ENCODE measurements at regions not wholly inside any gene's neighbourhood (a gene's known extent, or its start where the extent isn't known, plus 50 kb on each side); places are given as distances from the start of the nearest gene placed in this dataset.

DNA sequence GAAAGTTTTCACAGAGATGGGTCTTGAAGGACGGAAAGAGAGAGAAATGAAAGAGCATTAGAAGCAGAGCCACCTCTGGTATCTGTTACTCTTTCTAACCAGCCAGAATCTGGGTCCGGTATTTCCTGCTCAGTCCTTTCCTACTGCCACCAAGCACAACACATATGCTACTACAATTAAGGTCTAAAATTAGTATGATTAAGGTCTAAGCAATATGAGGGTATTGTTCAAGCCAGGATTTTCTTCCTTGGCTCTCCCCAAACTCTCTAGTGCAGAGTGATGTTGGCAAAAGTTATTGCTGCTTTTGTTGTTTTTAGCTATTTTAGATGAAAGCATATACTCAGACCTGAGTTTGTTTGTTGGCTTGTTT lies 59.2 kb upstream of the EED start:
- TF ChIP-seq GATA2 (IDR thresholded peaks at IDR 0.05; ENCODE audit: low read depth, low read length) (no peak), GATA3 (IDR thresholded peaks at IDR 0.05; ENCODE audit: low read depth, low read length) (no peak)
